BLaER1 (cell line): ENCODE measurements at regions not wholly inside any gene's neighbourhood (a gene's known extent, or its start where the extent isn't known, plus 50 kb on each side); places are given as distances from the start of the nearest gene placed in this dataset.

Experiments used
- H3K27ac ChIP-seq: shearing (Covaris generic); formaldehyde crosslinking; 2 replicates; pipeline ENCODE4 v1.8.1; 2022
- H3K27me3 ChIP-seq: shearing (Covaris generic); formaldehyde crosslinking; 2 replicates; pipeline ENCODE4 v1.8.1; 2022
- H3K36me3 ChIP-seq: shearing (Covaris generic); formaldehyde crosslinking; 2 replicates; pipeline ENCODE4 v1.8.1; 2022
- H3K4me1 ChIP-seq: shearing (Covaris generic); formaldehyde crosslinking; 2 replicates; pipeline ENCODE4 v1.8.1; 2022
- H3K4me2 ChIP-seq: shearing (Covaris generic); formaldehyde crosslinking; 2 replicates; pipeline ENCODE4 v1.8.1; 2022
- H3K4me3 ChIP-seq: shearing (Covaris generic); formaldehyde crosslinking; 2 replicates; pipeline ENCODE4 v1.8.1; 2022
- H3K9ac ChIP-seq: shearing (Covaris generic); formaldehyde crosslinking; 2 replicates; pipeline ENCODE4 v1.8.1; 2022
- H3K9me3 ChIP-seq: shearing (Covaris generic); formaldehyde crosslinking; 2 replicates; pipeline ENCODE4 v1.8.1; 2022
- H4K20me1 ChIP-seq: shearing (Covaris generic); formaldehyde crosslinking; 2 replicates; pipeline ENCODE4 v1.8.1; 2022
- Cebpa-rat ChIP-seq: shearing (Covaris generic); IDR thresholded peaks from 2 replicates; pipeline ENCODE4 v1.8.1; 2022

- Histone ChIP-seq H3K36me3 (no peaks in the 10 kb centered on the region), H3K4me1 (peaks cover 85% of the 10 kb centered on the region), H3K27ac (peak overlapping the region; percentile 84), H3K9ac (peak overlapping the region; percentile 68), H3K27me3 (no peaks in the 10 kb centered on the region), H3K4me2 (peak overlapping the region; percentile 83), H3K9me3 (peaks cover 5% of the 10 kb centered on the region), H3K4me3 (0 out of 2 replicates have a peak overlapping the region, but pooled peaks have one; percentile 22), H4K20me1 (no peaks in the 10 kb centered on the region)
- TF ChIP-seq Cebpa-rat, result no peak
Observed at GRCh38 chr20:24765316-24766142, 183.5 kb upstream of the CST7 start.

GRCh38 chr20:24766143-24766527 is 182.9 kb upstream of the CST7 start:
- no peaks in the 10 kb centered on the region for H3K36me3 ChIP-seq
- peaks cover 4% of the 10 kb centered on the region; the same call in 1 of the 2 replicates for H3K9me3 ChIP-seq
- H3K4me3 ChIP-seq, result 0 out of 2 replicates have a peak overlapping the region, but pooled peaks have one; percentile 22
- H4K20me1 ChIP-seq, result no peaks in the 10 kb centered on the region
- no peaks in the 10 kb centered on the region for H3K27me3 ChIP-seq
- peak overlapping the region; percentile 84 for H3K27ac ChIP-seq
- TF ChIP-seq Cebpa-rat, result no peak
- H3K4me1 ChIP-seq, result peaks cover 91% of the 10 kb centered on the region
- peak overlapping the region; percentile 83 for H3K4me2 ChIP-seq
- peak overlapping the region; percentile 68 for H3K9ac ChIP-seq

GRCh38 chr20:24766826-24767622 is 182.0 kb upstream of the CST7 start:
- Histone ChIP-seq H3K27ac (peak overlapping the region; percentile 84), H3K9me3 (no peaks in the 10 kb centered on the region), H3K27me3 (no peaks in the 10 kb centered on the region), H3K4me1 (peaks cover 100% of the 10 kb centered on the region), H4K20me1 (no peaks in the 10 kb centered on the region), H3K4me2 (peak overlapping the region; percentile 83), H3K9ac (peak overlapping the region; percentile 68; the same call in 1 of the 2 replicates), H3K36me3 (no peaks in the 10 kb centered on the region), H3K4me3 (no peak overlapping the region)
- TF ChIP-seq Cebpa-rat, result no peak

- H3K9me3 ChIP-seq, result no peaks in the 10 kb centered on the region
- peak overlapping the region; percentile 84 for H3K27ac ChIP-seq
- peaks cover 94% of the 10 kb centered on the region for H3K4me1 ChIP-seq
Observed at GRCh38 chr20:24767623-24768100, 181.4 kb upstream of the CST7 start.

GRCh38 chr20:24768201-24768636 is 180.8 kb upstream of the CST7 start:
- H3K27ac ChIP-seq, result peak overlapping the region; percentile 84
- peaks cover 89% of the 10 kb centered on the region for H3K4me1 ChIP-seq
- no peak for TF ChIP-seq Cebpa-rat

More at GRCh38 chr20:24767623-24768100, 181.4 kb upstream of the CST7 start:
- no peak overlapping the region for H3K4me3 ChIP-seq
- H3K9ac ChIP-seq, result 0 out of 2 replicates have a peak overlapping the region, but pooled peaks have one; percentile 68
- H3K27me3 ChIP-seq, result no peaks in the 10 kb centered on the region
- peak overlapping the region; percentile 83 for H3K4me2 ChIP-seq
- no peak for TF ChIP-seq Cebpa-rat
- H4K20me1 ChIP-seq, result no peaks in the 10 kb centered on the region
- no peaks in the 10 kb centered on the region for H3K36me3 ChIP-seq

GRCh38 chr20:24768713-24769601 is 180.1 kb upstream of the CST7 start:
- no peaks in the 10 kb centered on the region for H3K27me3 ChIP-seq
- peak overlapping the region; percentile 8; the same call in 1 of the 2 replicates for H3K9ac ChIP-seq
- peak overlapping the region; percentile 64 for H3K27ac ChIP-seq
- no peak for TF ChIP-seq Cebpa-rat
- peaks cover 81% of the 10 kb centered on the region for H3K4me1 ChIP-seq
- H3K4me2 ChIP-seq, result peak overlapping the region; percentile 83
- no peaks in the 10 kb centered on the region for H3K9me3 ChIP-seq
- no peaks in the 10 kb centered on the region for H4K20me1 ChIP-seq
- H3K36me3 ChIP-seq, result no peaks in the 10 kb centered on the region
- no peak overlapping the region for H3K4me3 ChIP-seq

More at GRCh38 chr20:24768201-24768636, 180.8 kb upstream of the CST7 start:
- no peaks in the 10 kb centered on the region for H3K9me3 ChIP-seq
- H3K36me3 ChIP-seq, result no peaks in the 10 kb centered on the region
- no peaks in the 10 kb centered on the region for H4K20me1 ChIP-seq
- H3K4me2 ChIP-seq, result peak overlapping the region; percentile 83
- no peak overlapping the region for H3K9ac ChIP-seq
- no peaks in the 10 kb centered on the region for H3K27me3 ChIP-seq
- H3K4me3 ChIP-seq, result no peak overlapping the region

- Histone ChIP-seq H3K27ac (peak overlapping the region; percentile 64), H3K27me3 (no peaks in the 10 kb centered on the region), H3K36me3 (no peaks in the 10 kb centered on the region), H3K9ac (no peak overlapping the region), H3K4me3 (no peak overlapping the region), H3K4me1 (peaks cover 70% of the 10 kb centered on the region), H4K20me1 (no peaks in the 10 kb centered on the region), H3K4me2 (peak overlapping the region; percentile 83), H3K9me3 (peaks cover 5% of the 10 kb centered on the region)
- no peak for TF ChIP-seq Cebpa-rat
Observed at GRCh38 chr20:24769878-24770627, 179.0 kb upstream of the CST7 start.
